HEK293 (cell line): ENCODE measurements at regions not wholly inside any gene's neighbourhood (a gene's known extent, or its start where the extent isn't known, plus 50 kb on each side); places are given as distances from the start of the nearest gene placed in this dataset.
"Not testable (repeated sequence)": the region's sequence is repeated elsewhere in the genome, so short reads cannot be mapped to it uniquely, and the experiment has no call there.

Experiments used
- CTCF ChIA-PET: fragments of 350-600 bp; formaldehyde crosslinking; extraction: SDS; loops from one replicate; lab custom pipeline; 2021; ENCODE audit warnings: antibody characterized with exemption; lab: Yijun Ruan, JAX
- POLR2A ChIA-PET: fragments of 300-600 bp; formaldehyde crosslinking; extraction: SDS; loops from one replicate; lab custom pipeline; 2020; ENCODE audit warnings: antibody characterized with exemption, inconsistent platforms; lab: Yijun Ruan, JAX
- H3K27ac ChIP-seq: fragments of 200-500 bp; sonication (Bioruptor generic); 2 replicates; pipeline ENCODE4 v1.5.1; 2014; ENCODE audit warnings: low read depth, low read length, control low read depth, inconsistent platforms; ENCODE audit errors: extremely low read depth
- H3K36me3 ChIP-seq, 2 experiments: fragments of 200-500 bp in 1 of 2; sonication (Bioruptor generic) in 1 of 2; 1 replicate in 1 of 2; 2 replicates in 1 of 2; pipeline ENCODE4 v1.5.1; 2014 to 2017; ENCODE audit warnings: inconsistent platforms in 2 of 2, low read length in 2 of 2; ENCODE audit not compliant: control insufficient read depth in 2 of 2, insufficient read depth in 1 of 2
- H3K4me1 ChIP-seq: fragments of 200-500 bp; sonication (Bioruptor generic); 2 replicates; pipeline ENCODE4 v1.5.1; 2014; ENCODE audit warnings: mild to moderate bottlenecking, low read length, inconsistent platforms; ENCODE audit not compliant: control insufficient read depth, insufficient read depth
- H3K4me3 ChIP-seq: 2 replicates; pipeline ENCODE4 v1.5.1; 2011; ENCODE audit warnings: low read depth, mild to moderate bottlenecking, control low read depth, low read length, moderate library complexity
- H3K9me3 ChIP-seq: fragments of 200-500 bp; sonication (Bioruptor generic); 2 replicates; pipeline ENCODE4 v1.5.1; 2014; ENCODE audit warnings: low read depth, low read length, inconsistent platforms; ENCODE audit not compliant: control insufficient read depth, insufficient read depth
- GLIS2 ChIP-seq: fragments of 450-650 bp; formaldehyde crosslinking; IDR thresholded peaks from 2 replicates; pipeline ENCODE4 v1.5.1; 2016; ENCODE audit warnings: missing biosample characterization, missing genetic modification characterization
- MZF1 ChIP-seq: fragments of 450-650 bp; formaldehyde crosslinking; IDR thresholded peaks from 2 replicates; pipeline ENCODE4 v1.5.1; 2017; ENCODE audit warnings: missing biosample characterization, missing genetic modification characterization, borderline replicate concordance
- OVOL3 ChIP-seq: fragments of 450-650 bp; formaldehyde crosslinking; IDR thresholded peaks from 2 replicates; pipeline ENCODE4 v1.5.1; 2016; ENCODE audit warnings: missing biosample characterization, missing genetic modification characterization
- SETDB1 ChIP-seq: IDR thresholded peaks from one replicate; pipeline ENCODE4 v1.6.1; 2017; ENCODE audit warnings: mild to moderate bottlenecking, low read length, moderate library complexity, mixed read lengths; ENCODE audit not compliant: insufficient read length
- ZFP41 ChIP-seq: fragments of 450-650 bp; formaldehyde crosslinking; IDR thresholded peaks from 2 replicates; pipeline ENCODE4 v1.5.1; 2016; ENCODE audit warnings: missing biosample characterization, missing genetic modification characterization, borderline replicate concordance
- ZNF121 ChIP-seq: fragments of 450-650 bp; formaldehyde crosslinking; IDR thresholded peaks from 2 replicates; pipeline ENCODE4 v1.5.1; 2016; ENCODE audit warnings: missing biosample characterization, missing genetic modification characterization
- ZNF221 ChIP-seq: fragments of 450-650 bp; formaldehyde crosslinking; IDR thresholded peaks from 2 replicates; pipeline ENCODE4 v1.5.1; 2017; ENCODE audit warnings: missing biosample characterization, missing genetic modification characterization, borderline replicate concordance
- ZNF239 ChIP-seq: fragments of 450-650 bp; formaldehyde crosslinking; IDR thresholded peaks from 2 replicates; pipeline ENCODE4 v1.5.1; 2016; ENCODE audit warnings: missing biosample characterization, missing genetic modification characterization
- ZNF24 ChIP-seq: fragments of 450-650 bp; formaldehyde crosslinking; IDR thresholded peaks from 2 replicates; pipeline ENCODE4 v1.5.1; 2016; ENCODE audit warnings: missing biosample characterization, missing genetic modification characterization
- ZNF335 ChIP-seq: fragments of 450-650 bp; formaldehyde crosslinking; conservative IDR thresholded peaks from 2 replicates; pipeline ENCODE4 v1.5.1; 2016; ENCODE audit warnings: missing biosample characterization, missing genetic modification characterization
- ZNF354C ChIP-seq: fragments of 450-650 bp; formaldehyde crosslinking; IDR thresholded peaks from 2 replicates; pipeline ENCODE4 v1.5.1; 2016; ENCODE audit warnings: missing biosample characterization, missing genetic modification characterization, low read depth, borderline replicate concordance
- ZNF404 ChIP-seq: fragments of 450-650 bp; formaldehyde crosslinking; IDR thresholded peaks from 2 replicates; pipeline ENCODE4 v1.5.1; 2017; ENCODE audit warnings: missing biosample characterization, missing genetic modification characterization
- ZNF558 ChIP-seq: fragments of 450-650 bp; formaldehyde crosslinking; IDR thresholded peaks from 2 replicates; pipeline ENCODE4 v1.5.1; 2016; ENCODE audit warnings: missing biosample characterization, missing genetic modification characterization
- ZNF561 ChIP-seq: fragments of 450-650 bp; IDR thresholded peaks from 2 replicates; pipeline ENCODE4 v1.5.1; 2018; ENCODE audit warnings: missing biosample characterization, missing genetic modification characterization, borderline replicate concordance
- ZNF610 ChIP-seq: fragments of 450-650 bp; formaldehyde crosslinking; IDR thresholded peaks from 2 replicates; pipeline ENCODE4 v1.5.1; 2016; ENCODE audit warnings: missing biosample characterization, missing genetic modification characterization, borderline replicate concordance
- ZNF76 ChIP-seq: fragments of 450-650 bp; formaldehyde crosslinking; IDR thresholded peaks from 2 replicates; pipeline ENCODE4; 2016; ENCODE audit warnings: low read depth, missing biosample characterization, missing genetic modification characterization, borderline replicate concordance
- ZNF776 ChIP-seq: fragments of 450-650 bp; formaldehyde crosslinking; IDR thresholded peaks from 2 replicates; pipeline ENCODE4 v1.5.0; 2017; ENCODE audit warnings: missing biosample characterization, missing genetic modification characterization, borderline replicate concordance
- ZNF837 ChIP-seq: fragments of 450-650 bp; formaldehyde crosslinking; IDR thresholded peaks from 2 replicates; pipeline ENCODE4 v1.5.1; 2016; ENCODE audit warnings: missing biosample characterization, missing genetic modification characterization
- ZSCAN30 ChIP-seq: fragments of 450-650 bp; IDR thresholded peaks from 2 replicates; pipeline ENCODE4 v1.5.1; 2018; ENCODE audit warnings: missing biosample characterization, mild to moderate bottlenecking, missing genetic modification characterization, moderate library complexity
- TF ChIP-seq, protein P1 (sequence below): fragments of 450-650 bp; formaldehyde crosslinking; IDR thresholded peaks from 2 replicates; pipeline ENCODE4 v1.5.1; 2016; ENCODE audit warnings: missing biosample characterization, missing genetic modification characterization
- TF ChIP-seq, protein P2 (sequence below): fragments of 450-650 bp; formaldehyde crosslinking; IDR thresholded peaks from 2 replicates; pipeline ENCODE4 v1.5.1; 2016; ENCODE audit warnings: missing biosample characterization, missing genetic modification characterization
- TF ChIP-seq, protein P3 (sequence below): fragments of 450-650 bp; formaldehyde crosslinking; conservative IDR thresholded peaks from 2 replicates; pipeline ENCODE4 v1.5.1; 2016; ENCODE audit warnings: low read depth, missing biosample characterization, missing genetic modification characterization

DNA sequence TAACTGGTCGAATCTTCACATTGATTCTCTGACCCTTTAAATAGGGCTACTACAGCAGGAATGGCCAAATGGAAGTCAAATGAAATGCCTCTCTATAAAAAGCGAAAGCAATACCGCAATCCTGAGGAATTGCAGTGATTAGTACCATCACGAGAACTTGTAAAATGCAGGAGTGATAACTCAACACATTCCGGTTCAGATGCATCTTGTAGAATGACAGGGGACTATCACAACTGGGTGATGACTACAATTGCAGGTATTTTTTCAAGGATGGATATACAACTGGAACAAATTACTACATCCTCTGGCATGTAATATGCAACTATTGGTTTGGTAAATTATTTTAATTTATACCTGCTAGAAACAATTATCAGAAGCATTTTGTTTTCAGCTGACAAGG lies 140.4 kb downstream of the PCDH20 start (continued):
- TF ChIP-seq, protein P1, sequence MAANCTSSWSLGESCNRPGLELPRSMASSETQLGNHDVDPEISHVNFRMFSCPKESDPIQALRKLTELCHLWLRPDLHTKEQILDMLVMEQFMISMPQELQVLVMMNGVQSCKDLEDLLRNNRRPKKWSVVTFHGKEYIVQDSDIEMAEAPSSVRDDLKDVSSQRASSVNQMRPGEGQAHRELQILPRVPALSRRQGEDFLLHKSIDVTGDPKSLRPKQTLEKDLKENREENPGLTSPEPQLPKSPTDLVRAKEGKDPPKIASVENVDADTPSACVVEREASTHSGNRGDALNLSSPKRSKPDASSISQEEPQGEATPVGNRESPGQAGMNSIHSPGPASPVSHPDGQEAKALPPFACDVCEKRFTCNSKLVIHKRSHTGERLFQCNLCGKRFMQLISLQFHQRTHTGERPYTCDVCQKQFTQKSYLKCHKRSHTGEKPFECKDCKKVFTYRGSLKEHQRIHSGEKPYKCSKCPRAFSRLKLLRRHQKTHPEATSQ: no peak
- TF ChIP-seq ZNF24: no peak
- TF ChIP-seq ZNF354C (tag by site-specific recombination): no peak
- TF ChIP-seq OVOL3 (tag by site-specific recombination): no peak
- TF ChIP-seq, protein P2, sequence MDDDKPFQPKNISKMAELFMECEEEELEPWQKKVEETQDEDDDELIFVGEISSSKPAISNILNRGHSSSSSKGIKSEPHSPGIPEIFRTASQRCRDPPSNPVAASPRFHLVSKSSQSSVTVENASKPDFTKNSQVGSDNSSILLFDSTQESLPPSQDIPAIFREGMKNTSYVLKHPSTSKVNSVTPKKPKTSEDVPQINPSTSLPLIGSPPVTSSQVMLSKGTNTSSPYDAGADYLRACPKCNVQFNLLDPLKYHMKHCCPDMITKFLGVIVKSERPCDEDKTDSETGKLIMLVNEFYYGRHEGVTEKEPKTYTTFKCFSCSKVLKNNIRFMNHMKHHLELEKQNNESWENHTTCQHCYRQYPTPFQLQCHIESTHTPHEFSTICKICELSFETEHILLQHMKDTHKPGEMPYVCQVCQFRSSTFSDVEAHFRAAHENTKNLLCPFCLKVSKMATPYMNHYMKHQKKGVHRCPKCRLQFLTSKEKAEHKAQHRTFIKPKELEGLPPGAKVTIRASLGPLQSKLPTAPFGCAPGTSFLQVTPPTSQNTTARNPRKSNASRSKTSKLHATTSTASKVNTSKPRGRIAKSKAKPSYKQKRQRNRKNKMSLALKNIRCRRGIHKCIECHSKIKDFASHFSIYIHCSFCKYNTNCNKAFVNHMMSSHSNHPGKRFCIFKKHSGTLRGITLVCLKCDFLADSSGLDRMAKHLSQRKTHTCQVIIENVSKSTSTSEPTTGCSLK (tag by site-specific recombination): no peak
- no peak for TF ChIP-seq GLIS2

DNA sequence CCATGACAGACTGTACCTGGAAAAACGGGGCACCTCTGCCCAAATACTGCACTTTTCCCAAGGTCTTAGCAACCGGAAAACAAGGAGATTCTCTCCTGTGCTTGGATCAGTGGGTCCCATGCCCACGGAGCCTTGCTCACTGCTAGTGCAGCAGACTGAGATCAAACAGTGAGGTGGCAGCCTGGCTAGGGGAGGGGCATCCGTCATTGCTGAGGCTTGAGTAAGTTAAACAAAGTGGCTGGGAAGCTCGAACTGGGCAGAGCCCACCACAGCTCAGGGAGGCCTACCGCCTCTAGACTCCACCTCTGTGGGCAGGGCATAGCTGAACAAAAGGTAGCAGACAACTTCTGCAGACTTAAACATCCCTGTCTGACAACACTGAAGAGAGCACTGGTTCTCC lies 148.8 kb downstream of the PCDH20 start:
- H3K4me3 ChIP-seq, H3K27ac ChIP-seq, POLR2A ChIA-PET, H3K4me1 ChIP-seq, H3K36me3 ChIP-seq, H3K9me3 ChIP-seq, CTCF ChIA-PET: not testable (repeated sequence)

DNA sequence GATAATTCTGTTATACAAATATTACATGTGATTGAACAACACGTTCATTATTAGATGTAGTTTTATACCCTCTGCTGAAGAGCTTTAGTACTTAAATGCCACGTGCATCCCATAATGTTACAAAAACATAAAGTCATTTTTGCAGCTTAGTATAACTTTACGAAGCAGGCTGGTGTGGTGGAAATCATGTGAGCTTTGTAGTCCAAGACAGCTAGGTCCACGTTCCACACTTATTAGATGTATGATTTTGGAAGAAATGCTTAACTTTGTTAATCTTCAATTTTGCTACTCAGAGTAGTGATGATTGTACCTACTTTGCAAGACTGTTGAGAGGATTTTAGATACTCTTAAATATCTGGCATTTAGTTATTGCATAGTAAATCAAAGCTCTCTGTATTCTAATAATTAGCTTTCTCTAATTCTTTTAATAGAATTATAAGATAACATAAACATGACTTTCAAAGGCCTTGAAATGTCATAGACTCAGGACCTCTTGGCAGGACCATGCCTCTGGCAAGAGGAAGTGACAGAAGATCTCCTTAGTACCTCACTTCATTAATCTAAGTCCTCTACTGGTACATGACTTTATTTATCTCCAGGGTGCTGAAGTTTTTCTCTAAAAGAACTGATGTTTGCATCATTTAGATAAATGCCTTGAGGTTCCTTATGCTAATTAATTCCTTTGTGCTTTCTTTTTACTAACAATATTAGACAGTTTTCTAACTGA lies 153.7 kb downstream of the PCDH20 start:
- ChIA-PET POLR2A (no interaction called here), CTCF (interaction anchor here (0.6 to 1.0 kb wide), 3 partner anchors 26 to 634 kb away, joined by 3 to 5 read pairs (median 3); no protein-coding TSS in a partner anchor)
- Histone ChIP-seq H3K4me3 (no peak overlapping the region), H3K36me3 (no peaks in the 10 kb centered on the region), H3K27ac (no peak overlapping the region), H3K4me1 (no peaks in the 10 kb centered on the region), H3K9me3 (no peaks in the 10 kb centered on the region)
- TF ChIP-seq ZNF561 (tag by site-specific recombination) (no peak), ZNF776 (tag by site-specific recombination) (no peak), OVOL3 (tag by site-specific recombination) (no peak), ZNF76 (tag by site-specific recombination) (no peak), ZNF404 (tag by site-specific recombination) (no peak), ZNF221 (no peak), ZNF837 (tag by site-specific recombination) (no peak), ZNF239 (tag by site-specific recombination) (no peak), ZSCAN30 (tag by site-specific recombination) (no peak), ZNF558 (tag by site-specific recombination) (no peak), ZFP41 (no peak), ZNF610 (tag by site-specific recombination) (no peak), SETDB1 (no peak), ZNF335 (no peak), ZNF121 (tag by site-specific recombination) (no peak), MZF1 (tag by site-specific recombination) (no peak)
- TF ChIP-seq, protein P3, sequence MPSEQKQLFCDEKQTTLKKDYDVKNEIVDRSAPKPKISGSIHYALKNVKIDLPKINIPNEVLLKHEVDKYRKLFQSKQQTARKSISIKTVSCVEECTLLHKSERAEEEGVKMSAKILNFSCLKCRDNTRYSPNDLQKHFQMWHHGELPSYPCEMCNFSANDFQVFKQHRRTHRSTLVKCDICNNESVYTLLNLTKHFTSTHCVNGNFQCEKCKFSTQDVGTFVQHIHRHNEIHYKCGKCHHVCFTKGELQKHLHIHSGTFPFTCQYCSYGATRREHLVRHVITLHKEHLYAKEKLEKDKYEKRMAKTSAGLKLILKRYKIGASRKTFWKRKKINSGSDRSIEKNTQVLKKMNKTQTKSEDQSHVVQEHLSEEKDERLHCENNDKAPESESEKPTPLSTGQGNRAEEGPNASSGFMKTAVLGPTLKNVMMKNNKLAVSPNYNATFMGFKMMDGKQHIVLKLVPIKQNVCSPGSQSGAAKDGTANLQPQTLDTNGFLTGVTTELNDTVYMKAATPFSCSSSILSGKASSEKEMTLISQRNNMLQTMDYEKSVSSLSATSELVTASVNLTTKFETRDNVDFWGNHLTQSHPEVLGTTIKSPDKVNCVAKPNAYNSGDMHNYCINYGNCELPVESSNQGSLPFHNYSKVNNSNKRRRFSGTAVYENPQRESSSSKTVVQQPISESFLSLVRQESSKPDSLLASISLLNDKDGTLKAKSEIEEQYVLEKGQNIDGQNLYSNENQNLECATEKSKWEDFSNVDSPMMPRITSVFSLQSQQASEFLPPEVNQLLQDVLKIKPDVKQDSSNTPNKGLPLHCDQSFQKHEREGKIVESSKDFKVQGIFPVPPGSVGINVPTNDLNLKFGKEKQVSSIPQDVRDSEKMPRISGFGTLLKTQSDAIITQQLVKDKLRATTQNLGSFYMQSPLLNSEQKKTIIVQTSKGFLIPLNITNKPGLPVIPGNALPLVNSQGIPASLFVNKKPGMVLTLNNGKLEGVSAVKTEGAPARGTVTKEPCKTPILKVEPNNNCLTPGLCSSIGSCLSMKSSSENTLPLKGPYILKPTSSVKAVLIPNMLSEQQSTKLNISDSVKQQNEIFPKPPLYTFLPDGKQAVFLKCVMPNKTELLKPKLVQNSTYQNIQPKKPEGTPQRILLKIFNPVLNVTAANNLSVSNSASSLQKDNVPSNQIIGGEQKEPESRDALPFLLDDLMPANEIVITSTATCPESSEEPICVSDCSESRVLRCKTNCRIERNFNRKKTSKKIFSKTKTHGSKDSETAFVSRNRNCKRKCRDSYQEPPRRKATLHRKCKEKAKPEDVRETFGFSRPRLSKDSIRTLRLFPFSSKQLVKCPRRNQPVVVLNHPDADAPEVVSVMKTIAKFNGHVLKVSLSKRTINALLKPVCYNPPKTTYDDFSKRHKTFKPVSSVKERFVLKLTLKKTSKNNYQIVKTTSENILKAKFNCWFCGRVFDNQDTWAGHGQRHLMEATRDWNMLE: no peak
- TF ChIP-seq, protein P1: no peak
